ENCODE measurements at regions not wholly inside any gene's neighbourhood (a gene's known extent, or its start where the extent isn't known, plus 50 kb on each side); places are given as distances from the start of the nearest gene placed in this dataset.

GRCh38 chr13:47474326-47474725, 526.7 kb downstream of the SUCLA2 start:
- no peak for DNase-seq (ENCODE audit: low spot score in 2 of 2)
- Histone ChIP-seq H3K27ac (no peak overlapping the region), H3K4me1 (no peaks in the 10 kb centered on the region), H3K36me3 (no peaks in the 10 kb centered on the region), H3K9me3 (no peaks in the 10 kb centered on the region), H3K27me3 (no peaks in the 10 kb centered on the region), H3K4me3 (no peak overlapping the region)
- intact Hi-C loops (cut with DNase I; ENCODE audit: low total_unique reads) = no loop called here
- no peak for TF ChIP-seq POLR2A (IDR thresholded peaks at IDR 0.05)
- no peak for TF ChIP-seq CTCF (IDR thresholded peaks at IDR 0.05)
- no peak for TF ChIP-seq POLR2AphosphoS5 (IDR thresholded peaks at IDR 0.05)

DNA sequence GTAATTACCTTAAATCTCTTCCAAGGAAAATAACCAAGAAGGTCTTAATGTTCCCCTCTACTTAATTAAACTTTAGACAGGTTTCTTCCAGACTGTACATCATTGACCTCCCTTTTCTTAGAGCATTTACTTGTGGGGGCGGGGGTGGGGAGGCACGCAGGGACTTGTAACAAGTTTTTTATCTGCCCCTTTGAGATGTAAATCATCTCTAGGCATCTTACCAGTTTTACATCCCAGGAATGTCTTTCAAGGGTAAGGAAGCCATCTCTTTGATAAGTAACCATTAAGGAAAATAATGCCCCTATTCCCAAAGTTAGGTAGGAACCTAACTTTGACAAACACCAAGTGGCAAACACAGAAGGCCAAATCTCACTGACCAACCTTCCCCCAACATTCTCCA, 528.6 kb downstream of the SUCLA2 start:
- no peaks in the 10 kb centered on the region for H3K36me3 ChIP-seq
- H3K27me3 ChIP-seq = no peaks in the 10 kb centered on the region
- TF ChIP-seq POLR2AphosphoS5 (IDR thresholded peaks at IDR 0.05) (no peak), POLR2A (IDR thresholded peaks at IDR 0.05) (no peak), CTCF (IDR thresholded peaks at IDR 0.05) (no peak)
- no peaks in the 10 kb centered on the region for H3K4me1 ChIP-seq
- H3K4me3 ChIP-seq = no peak overlapping the region
- H3K27ac ChIP-seq = no peak overlapping the region
- DNase-seq (ENCODE audit: low spot score in 2 of 2) = no peak
- no peaks in the 10 kb centered on the region for H3K9me3 ChIP-seq
- intact Hi-C loops (cut with DNase I; ENCODE audit: low total_unique reads) = no loop called here

DNA sequence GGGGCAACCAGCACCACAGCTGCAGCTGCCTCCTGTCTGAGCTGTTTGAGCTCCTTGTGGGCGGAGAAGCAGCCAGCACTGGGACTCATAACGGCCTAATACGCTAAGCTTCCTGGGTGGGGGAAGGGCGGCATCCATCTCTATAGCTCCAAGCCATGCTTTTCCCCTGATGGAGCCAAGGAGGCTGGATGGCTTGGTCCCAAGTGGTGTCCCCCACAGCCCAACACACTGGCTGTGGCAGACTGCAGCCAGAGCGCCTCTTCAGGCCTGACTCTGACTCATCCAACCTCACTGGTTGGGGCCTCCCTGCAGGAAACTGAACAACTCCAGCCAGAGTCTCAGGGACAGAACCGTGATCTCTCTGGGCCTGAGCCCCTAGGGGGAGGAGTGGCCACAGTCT, 537.3 kb downstream of the SUCLA2 start:
- intact Hi-C loops (cut with DNase I; ENCODE audit: low total_unique reads) = no loop called here
- TF ChIP-seq CTCF (IDR thresholded peaks at IDR 0.05) (no peak), POLR2A (IDR thresholded peaks at IDR 0.05) (no peak), POLR2AphosphoS5 (IDR thresholded peaks at IDR 0.05) (no peak)
- H3K27me3 ChIP-seq = no peaks in the 10 kb centered on the region
- H3K9me3 ChIP-seq = no peaks in the 10 kb centered on the region
- DNase-seq (ENCODE audit: low spot score in 2 of 2) = no peak
- no peak overlapping the region for H3K4me3 ChIP-seq
- H3K27ac ChIP-seq = no peak overlapping the region
- no peaks in the 10 kb centered on the region for H3K36me3 ChIP-seq
- no peaks in the 10 kb centered on the region for H3K4me1 ChIP-seq

DNA sequence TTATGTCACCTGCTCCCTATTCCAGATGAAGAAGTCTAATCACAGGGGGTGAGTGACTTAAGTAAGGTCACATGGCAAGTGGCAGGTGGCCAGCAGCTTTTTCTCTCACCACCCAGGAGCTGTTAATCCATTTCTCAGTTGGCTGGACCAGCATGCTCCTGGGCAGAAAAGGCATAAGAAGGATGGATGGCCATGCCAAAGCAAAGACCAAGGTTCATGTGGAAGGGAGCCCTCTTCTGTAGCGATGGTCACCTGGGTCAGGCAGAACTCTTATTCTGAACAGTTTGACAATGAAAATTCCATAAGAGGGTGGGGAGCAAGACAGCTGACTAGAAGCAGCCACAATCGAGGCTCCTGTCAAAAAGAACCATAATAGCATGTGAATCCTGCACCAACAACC, 538.1 kb downstream of the SUCLA2 start:
- no peak for TF ChIP-seq CTCF (IDR thresholded peaks at IDR 0.05)
- TF ChIP-seq POLR2A (IDR thresholded peaks at IDR 0.05) = no peak
- no peak for TF ChIP-seq POLR2AphosphoS5 (IDR thresholded peaks at IDR 0.05)
- no peaks in the 10 kb centered on the region for H3K27me3 ChIP-seq
- DNase-seq (ENCODE audit: low spot score in 2 of 2) = no peak
- no peaks in the 10 kb centered on the region for H3K4me1 ChIP-seq
- no peaks in the 10 kb centered on the region for H3K36me3 ChIP-seq
- H3K9me3 ChIP-seq = no peaks in the 10 kb centered on the region
- intact Hi-C loops (cut with DNase I; ENCODE audit: low total_unique reads) = no loop called here
- H3K4me3 ChIP-seq = no peak overlapping the region
- no peak overlapping the region for H3K27ac ChIP-seq

DNA sequence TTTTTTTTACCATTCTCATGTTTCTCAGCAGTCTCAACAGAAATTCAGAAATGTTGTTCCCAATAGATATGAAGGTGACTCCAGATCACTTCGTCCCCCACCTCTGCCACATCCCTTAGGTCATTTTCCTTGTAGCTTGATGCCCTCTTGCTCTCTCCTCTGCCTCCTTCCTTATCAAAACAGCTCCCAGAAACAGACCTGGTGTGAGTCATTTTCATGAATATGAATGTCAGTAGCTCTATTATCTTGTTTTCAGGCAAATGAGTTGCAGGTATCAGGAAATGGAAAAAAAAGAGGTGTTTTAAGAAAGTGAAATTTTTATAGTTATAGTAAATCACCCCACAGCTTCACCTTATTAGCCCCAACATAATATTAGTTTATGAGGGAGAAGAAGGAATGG, 539.3 kb downstream of the SUCLA2 start:
- intact Hi-C loops (cut with DNase I; ENCODE audit: low total_unique reads) = no loop called here
- Histone ChIP-seq H3K4me1 (no peaks in the 10 kb centered on the region), H3K9me3 (no peaks in the 10 kb centered on the region), H3K27ac (no peak overlapping the region), H3K4me3 (no peak overlapping the region), H3K27me3 (no peaks in the 10 kb centered on the region), H3K36me3 (no peaks in the 10 kb centered on the region)
- no peak for DNase-seq (ENCODE audit: low spot score in 2 of 2)
- TF ChIP-seq CTCF (IDR thresholded peaks at IDR 0.05) (no peak), POLR2A (IDR thresholded peaks at IDR 0.05) (no peak), POLR2AphosphoS5 (IDR thresholded peaks at IDR 0.05) (no peak)
